ENCODE measurements at regions not wholly inside any gene's neighbourhood (a gene's known extent, or its start where the extent isn't known, plus 50 kb on each side); places are given as distances from the start of the nearest gene placed in this dataset.

DNA sequence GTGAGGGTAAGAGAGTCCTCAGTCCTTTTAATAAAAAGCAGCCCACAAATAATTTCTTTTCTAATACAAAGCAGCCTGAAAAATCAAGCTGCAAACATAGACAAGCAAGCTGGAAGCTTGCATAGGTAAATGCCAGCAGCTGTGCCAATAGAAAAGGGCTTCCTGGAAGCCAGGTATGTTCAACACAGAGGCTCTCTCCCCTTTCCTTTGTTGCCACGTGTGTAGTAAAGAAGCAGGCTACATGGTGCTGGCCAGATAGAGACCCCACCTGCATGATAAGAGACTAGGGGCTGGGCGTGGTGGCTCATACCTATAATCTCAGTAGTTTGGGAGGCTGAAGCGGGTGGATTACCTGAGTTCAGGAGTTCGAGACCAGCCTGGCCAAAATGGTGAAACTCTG lies 50.1 kb upstream of the ERRFI1 start:
- no peak overlapping the region for H2AK5ac ChIP-seq (ENCODE audit: low read depth, low read length)
- no peak overlapping the region for H2BK120ac ChIP-seq (replicated peaks; ENCODE audit: low read depth, low read length)
- no peak overlapping the region for H3K56ac ChIP-seq (replicated peaks; ENCODE audit: insufficient read length, low read depth, low read length)
- no peaks in the 10 kb centered on the region for H3K27me3 ChIP-seq (replicated peaks in 1 of 4; ENCODE audit: control insufficient read depth in 3 of 4, extremely low read depth in 1 of 4, insufficient read depth in 3 of 4, low read length in 3 of 4)
- CTCF ChIA-PET (ENCODE audit: partially characterized antibody) = interaction anchor here (0.8 to 1.5 kb wide), 3 partner anchors 13 to 89 kb away, joined by 3 to 5 read pairs (median 3); no protein-coding TSS in a partner anchor
- no peak overlapping the region for H2BK5ac ChIP-seq (ENCODE audit: low read depth, low read length)
- no peaks in the 10 kb centered on the region for H3K79me1 ChIP-seq (ENCODE audit: low read depth, low read length)
- no peak overlapping the region for H3K23ac ChIP-seq (ENCODE audit: insufficient read length)
- 0 out of 2 replicates have a peak overlapping the region, but pooled peaks have one; percentile 53 for H3K18ac ChIP-seq (ENCODE audit: extremely low read depth, low read length)
- H3K4ac ChIP-seq (replicated peaks; ENCODE audit: insufficient read length, low read depth, low read length) = no peak overlapping the region
- WGBS, 2 experiments (ENCODE audit: extremely low coverage in 1 of 2, insufficient coverage in 1 of 2, insufficient read length in 1 of 2, insufficient replicate concordance in 2 of 2, low coverage in 1 of 2, low lambda C conversion rate in 2 of 2, missing lambda C conversion rate in 1 of 2) = 74% methylated on average over 4 of the region's 4 CpGs; no CpG with 5 or more reads in 1 of the 2 experiments
- no peak for TF ChIP-seq CTCF (IDR thresholded peaks at IDR 0.05; ENCODE audit: control extremely low read depth in 1 of 3, insufficient read depth in 1 of 3, low read depth in 1 of 3, low read length in 3 of 3)
- H4K8ac ChIP-seq (ENCODE audit: extremely low read depth, insufficient read depth, low read length) = no peak overlapping the region
- no peaks in the 10 kb centered on the region for H4K20me1 ChIP-seq (replicated peaks in 1 of 2; ENCODE audit: control insufficient read depth in 1 of 2, insufficient read depth in 2 of 2, low read length in 2 of 2)
- no peak overlapping the region for H4K5ac ChIP-seq (ENCODE audit: insufficient read length, low read depth, low read length)
- FAIRE-seq (no peak), DNase-seq (ENCODE audit: low read depth in 1 of 2, low spot score in 2 of 2) (no peak)
- no peak overlapping the region for H2BK20ac ChIP-seq (ENCODE audit: low read length)
- POLR2A ChIA-PET (ENCODE audit: partially characterized antibody) = no interaction called here
- H2BK15ac ChIP-seq (ENCODE audit: low read length) = no peak overlapping the region
- no peak overlapping the region for H3K27ac ChIP-seq (ENCODE audit: low read depth, low read length)
- H3K23me2 ChIP-seq (ENCODE audit: low read depth, low read length) = no peaks in the 10 kb centered on the region
- no peak overlapping the region for H2BK12ac ChIP-seq (ENCODE audit: low read depth, low read length)
- H3K9ac ChIP-seq (replicated peaks in 1 of 4; ENCODE audit: extremely low read depth in 1 of 4, low read depth in 3 of 4, low read length in 3 of 4) = no peak overlapping the region
- no peak overlapping the region for H3K14ac ChIP-seq (ENCODE audit: insufficient read length)
- H3K9me3 ChIP-seq (ENCODE audit: insufficient read depth in 2 of 2, low read depth in 1 of 2, low read length in 1 of 2) = no peaks in the 10 kb centered on the region
- H3K4me1 ChIP-seq (replicated peaks in 1 of 4; ENCODE audit: control insufficient read depth in 3 of 4, insufficient read depth in 4 of 4, low read length in 3 of 4) = peaks cover 0 to 6% (median 4%) of the 10 kb centered on the region in 4 experiments; a peak in 5 of 7 replicates
- no peak overlapping the region for H3K4me3 ChIP-seq (ENCODE audit: extremely low read depth in 1 of 4, insufficient read depth in 2 of 4, low read depth in 3 of 4, low read length in 4 of 4)
- H4K91ac ChIP-seq (replicated peaks; ENCODE audit: insufficient read length, low read length) = no peak overlapping the region
- no peak overlapping the region for H3K4me2 ChIP-seq (ENCODE audit: insufficient read depth in 1 of 2, low read depth in 2 of 2, low read length in 2 of 2)
- no peak overlapping the region for H2AFZ ChIP-seq (ENCODE audit: low read length)
- H3K79me2 ChIP-seq (ENCODE audit: control insufficient read depth in 1 of 2, insufficient read depth in 2 of 2, low read length in 2 of 2) = no peaks in the 10 kb centered on the region
- no peaks in the 10 kb centered on the region for H3K36me3 ChIP-seq (ENCODE audit: control insufficient read depth in 2 of 4, insufficient read depth in 4 of 4, low read length in 3 of 4)

Measured in H1 (cell line).